Loucy (cell line): ENCODE measurements at regions not wholly inside any gene's neighbourhood (a gene's known extent, or its start where the extent isn't known, plus 50 kb on each side); places are given as distances from the start of the nearest gene placed in this dataset.

Experiments used
- H2AFZ ChIP-seq: fragments of 200-600 bp; sonication (generic); 2 replicates; pipeline ENCODE4 v1.6.0; 2016; ENCODE audit warnings: antibody characterized with exemption, mild to moderate bottlenecking, low read length, moderate library complexity
- H3F3A ChIP-seq: fragments of 200-600 bp; 2 replicates; pipeline ENCODE4 v1.6.0; 2016; ENCODE audit warnings: antibody characterized with exemption, low read depth, mild to moderate bottlenecking
- H3K27me3 ChIP-seq: fragments of 200-600 bp; sonication (generic); 2 replicates; pipeline ENCODE4 v1.6.1; 2014; ENCODE audit warnings: low read length, mild to moderate bottlenecking; ENCODE audit not compliant: insufficient read depth, poor library complexity, severe bottlenecking
- H3K36me3 ChIP-seq: fragments of 200-600 bp; sonication (generic); 2 replicates; pipeline ENCODE4 v1.6.1; 2016; ENCODE audit warnings: low read length; ENCODE audit not compliant: insufficient read depth
- H3K4me1 ChIP-seq: fragments of 200-600 bp; sonication (generic); 2 replicates; pipeline ENCODE4 v1.5.1; 2014; ENCODE audit warnings: low read length, mild to moderate bottlenecking; ENCODE audit not compliant: insufficient read depth, poor library complexity, severe bottlenecking
- H3K4me2 ChIP-seq: fragments of 200-600 bp; sonication (generic); 2 replicates; pipeline ENCODE4 v1.6.0; 2014; ENCODE audit warnings: antibody characterized with exemption, low read length, low read depth, mild to moderate bottlenecking; ENCODE audit not compliant: poor library complexity, severe bottlenecking
- H3K4me3 ChIP-seq: fragments of 200-600 bp; sonication (generic); 2 replicates; pipeline ENCODE4 v1.5.1; 2014; ENCODE audit warnings: low read length, mild to moderate bottlenecking, mixed read lengths; ENCODE audit not compliant: poor library complexity, severe bottlenecking
- H3K79me2 ChIP-seq: fragments of 200-600 bp; sonication (generic); 2 replicates; pipeline ENCODE4 v1.6.1; 2014; ENCODE audit warnings: low read length; ENCODE audit not compliant: insufficient read depth
- H3K9ac ChIP-seq: fragments of 200-600 bp; sonication (generic); 2 replicates; pipeline ENCODE4 v1.6.0; 2014; ENCODE audit warnings: mild to moderate bottlenecking, low read depth, low read length, moderate library complexity; ENCODE audit not compliant: poor library complexity, severe bottlenecking
- H3K9me2 ChIP-seq: fragments of 200-600 bp; sonication (generic); replicated peaks from 2 replicates; pipeline ENCODE4 v1.6.1; 2016; ENCODE audit warnings: low read depth, low read length, mixed read lengths
- H3K9me3 ChIP-seq: fragments of 200-600 bp; sonication (generic); 2 replicates; pipeline ENCODE4 v1.6.1; 2014; ENCODE audit warnings: mild to moderate bottlenecking, antibody characterized with exemption, low read length, low read depth; ENCODE audit not compliant: insufficient read depth
- H4K20me1 ChIP-seq: fragments of 200-600 bp; sonication (generic); 2 replicates; pipeline ENCODE4 v1.6.0; 2014; ENCODE audit warnings: antibody characterized with exemption, low read length, mild to moderate bottlenecking; ENCODE audit not compliant: insufficient read depth, poor library complexity, severe bottlenecking
- EZH2phosphoT487 ChIP-seq: fragments of 200-600 bp; IDR thresholded peaks from 2 replicates; pipeline ENCODE4 v1.6.1; 2018; ENCODE audit warnings: antibody characterized with exemption, mild to moderate bottlenecking, moderate library complexity, borderline replicate concordance
- TF ChIP-seq, protein P1 (sequence below): fragments of 200-600 bp; sonication (generic); conservative IDR thresholded peaks from 2 replicates; pipeline ENCODE4 v1.5.1; 2014; ENCODE audit warnings: mild to moderate bottlenecking, antibody characterized with exemption, low read length

DNA sequence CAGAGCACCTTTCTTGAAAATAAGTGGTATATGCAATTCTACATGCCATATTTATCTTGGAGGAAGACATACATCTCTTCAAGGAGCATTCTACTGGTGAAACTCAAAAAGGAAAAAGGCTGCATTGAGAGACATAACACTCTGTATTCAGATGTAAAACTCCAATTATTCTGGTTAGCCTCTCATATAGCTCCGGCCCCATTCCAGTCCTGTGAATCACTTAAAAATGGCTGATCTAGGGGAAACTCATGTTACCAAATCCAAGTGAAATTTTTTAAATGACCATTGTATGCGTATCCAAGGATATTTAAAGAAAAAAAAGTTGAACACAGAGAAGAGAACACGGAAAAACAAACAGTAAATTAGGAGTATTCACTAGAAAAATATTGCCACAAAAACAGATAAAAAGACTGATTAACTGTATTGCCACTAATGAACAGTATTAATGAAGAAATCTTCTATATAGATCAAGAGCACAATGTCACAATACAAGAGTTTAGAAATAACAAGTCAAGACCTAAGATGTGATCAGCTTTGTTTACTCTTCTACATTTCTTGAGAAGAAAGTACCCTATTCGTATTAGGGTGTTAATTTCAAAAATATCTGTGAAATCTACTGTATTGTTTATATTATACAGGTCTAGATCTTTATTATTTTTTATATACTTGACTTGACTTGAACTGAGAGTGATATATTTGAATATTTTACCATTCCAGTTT is 124.5 kb upstream of the GJE1 start:
- no peaks in the 10 kb centered on the region for H4K20me1 ChIP-seq
- no peak overlapping the region for H3K9ac ChIP-seq
- H3K4me3 ChIP-seq, result no peak overlapping the region
- no peak overlapping the region for H2AFZ ChIP-seq
- no peaks in the 10 kb centered on the region for H3F3A ChIP-seq
- H3K79me2 ChIP-seq, result no peaks in the 10 kb centered on the region
- no peaks in the 10 kb centered on the region for H3K4me1 ChIP-seq
- no peak overlapping the region for H3K4me2 ChIP-seq
- H3K36me3 ChIP-seq, result no peaks in the 10 kb centered on the region
- H3K9me3 ChIP-seq, result no peaks in the 10 kb centered on the region
- TF ChIP-seq, protein P1, sequence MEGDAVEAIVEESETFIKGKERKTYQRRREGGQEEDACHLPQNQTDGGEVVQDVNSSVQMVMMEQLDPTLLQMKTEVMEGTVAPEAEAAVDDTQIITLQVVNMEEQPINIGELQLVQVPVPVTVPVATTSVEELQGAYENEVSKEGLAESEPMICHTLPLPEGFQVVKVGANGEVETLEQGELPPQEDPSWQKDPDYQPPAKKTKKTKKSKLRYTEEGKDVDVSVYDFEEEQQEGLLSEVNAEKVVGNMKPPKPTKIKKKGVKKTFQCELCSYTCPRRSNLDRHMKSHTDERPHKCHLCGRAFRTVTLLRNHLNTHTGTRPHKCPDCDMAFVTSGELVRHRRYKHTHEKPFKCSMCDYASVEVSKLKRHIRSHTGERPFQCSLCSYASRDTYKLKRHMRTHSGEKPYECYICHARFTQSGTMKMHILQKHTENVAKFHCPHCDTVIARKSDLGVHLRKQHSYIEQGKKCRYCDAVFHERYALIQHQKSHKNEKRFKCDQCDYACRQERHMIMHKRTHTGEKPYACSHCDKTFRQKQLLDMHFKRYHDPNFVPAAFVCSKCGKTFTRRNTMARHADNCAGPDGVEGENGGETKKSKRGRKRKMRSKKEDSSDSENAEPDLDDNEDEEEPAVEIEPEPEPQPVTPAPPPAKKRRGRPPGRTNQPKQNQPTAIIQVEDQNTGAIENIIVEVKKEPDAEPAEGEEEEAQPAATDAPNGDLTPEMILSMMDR, result no peak
- no peak for TF ChIP-seq EZH2phosphoT487
- H3K27me3 ChIP-seq, result no peaks in the 10 kb centered on the region
- no peaks in the 10 kb centered on the region for H3K9me2 ChIP-seq

DNA sequence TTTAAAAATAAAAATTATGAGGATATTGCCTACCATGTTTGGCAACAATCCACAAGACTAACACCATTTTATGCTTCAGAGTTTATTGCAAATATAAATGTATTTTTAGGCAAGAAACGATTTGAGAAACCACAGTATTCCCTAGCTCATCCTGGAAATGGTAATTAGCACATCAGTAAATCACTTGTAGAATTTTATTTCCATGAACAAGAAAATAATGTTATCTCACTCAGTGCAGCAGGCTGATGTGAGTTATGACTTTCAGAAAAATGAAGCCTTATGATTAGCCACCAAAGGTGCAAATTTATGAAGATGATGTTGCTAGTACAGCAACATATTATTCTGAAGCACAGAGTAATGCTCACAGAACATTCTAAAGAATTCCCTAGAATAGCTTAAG is 127.7 kb upstream of the GJE1 start:
- Histone ChIP-seq H3K4me1 (no peaks in the 10 kb centered on the region), H3K79me2 (no peaks in the 10 kb centered on the region), H3K9me3 (no peaks in the 10 kb centered on the region), H2AFZ (no peak overlapping the region), H3K36me3 (no peaks in the 10 kb centered on the region), H3K27me3 (no peaks in the 10 kb centered on the region), H3F3A (no peaks in the 10 kb centered on the region), H3K9me2 (no peaks in the 10 kb centered on the region), H3K4me3 (no peak overlapping the region), H4K20me1 (no peaks in the 10 kb centered on the region), H3K4me2 (no peak overlapping the region), H3K9ac (no peak overlapping the region)
- TF ChIP-seq, protein P1, result no peak

DNA sequence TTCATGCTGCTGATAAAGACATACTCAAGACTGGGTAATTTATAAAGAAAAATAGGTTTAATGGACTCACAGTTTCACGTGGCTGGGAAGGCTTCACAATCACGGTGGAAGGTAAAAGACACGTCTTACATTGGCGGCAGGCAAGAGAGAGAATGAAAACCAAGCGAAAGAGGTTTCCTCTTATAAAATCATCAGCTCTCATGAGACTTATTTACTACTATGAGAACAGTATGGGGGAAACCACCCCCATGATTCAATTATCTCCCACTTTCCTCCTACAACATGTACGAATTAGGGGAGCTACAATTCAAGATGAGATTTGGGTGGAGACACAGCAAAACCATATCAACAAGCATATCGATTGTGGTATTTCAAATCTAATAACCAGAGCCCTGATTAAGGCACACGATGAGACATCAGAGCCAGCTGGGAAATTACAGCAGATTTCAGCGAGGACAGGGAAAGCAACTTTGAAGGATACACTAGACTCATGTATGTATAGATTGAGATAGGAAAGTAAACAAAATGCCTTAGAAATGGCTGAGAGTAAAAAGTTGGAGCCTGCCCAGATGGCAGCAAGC is 129.8 kb upstream of the GJE1 start:
- Histone ChIP-seq H3K4me1 (no peaks in the 10 kb centered on the region), H3K79me2 (no peaks in the 10 kb centered on the region), H3F3A (no peaks in the 10 kb centered on the region), H3K4me2 (no peak overlapping the region), H3K9me2 (no peaks in the 10 kb centered on the region), H4K20me1 (no peaks in the 10 kb centered on the region), H3K9ac (no peak overlapping the region), H3K4me3 (no peak overlapping the region), H3K36me3 (no peaks in the 10 kb centered on the region), H2AFZ (no peak overlapping the region), H3K9me3 (no peaks in the 10 kb centered on the region), H3K27me3 (no peaks in the 10 kb centered on the region)
- no peak for TF ChIP-seq EZH2phosphoT487
- TF ChIP-seq, protein P1, result no peak
